Liver (tissue), 7 donors: ENCODE measurements at regions not wholly inside any gene's neighbourhood (a gene's known extent, or its start where the extent isn't known, plus 50 kb on each side); places are given as distances from the start of the nearest gene placed in this dataset.
A peak's percentile ranks its signal among the peaks of the same experiment; 100 is the strongest.

Source experiments
- DNase-seq: peaks from one replicate; pipeline ENCODE4 v3.0.0-alpha.2; 2017; ENCODE audit warnings: low spot score
- H3K27ac ChIP-seq, 2 donors: one replicate each; pipeline ENCODE4 v1.7.0; 2013; ENCODE audit warnings: inconsistent platforms in 2 of 2, low read length in 2 of 2, control low read depth in 1 of 2, low read depth in 1 of 2, mild to moderate bottlenecking in 1 of 2
- H3K27me3 ChIP-seq, 4 donors: one replicate each; pipeline versions ENCODE4 v1.6.1 to v1.7.0; 2013; ENCODE audit warnings: low read length in 3 of 4, inconsistent platforms in 1 of 4, mild to moderate bottlenecking in 1 of 4, moderate library complexity in 1 of 4; ENCODE audit not compliant: control insufficient read depth in 4 of 4, insufficient read depth in 4 of 4
- H3K36me3 ChIP-seq, 4 donors: one replicate each; pipeline versions ENCODE4 v1.6.1 to v1.7.0; 2013; ENCODE audit warnings: low read length in 3 of 4, mild to moderate bottlenecking in 3 of 4, low read depth in 1 of 4, moderate library complexity in 1 of 4; ENCODE audit not compliant: control insufficient read depth in 4 of 4, insufficient read depth in 3 of 4
- H3K4me1 ChIP-seq, 4 donors: one replicate each; pipeline versions ENCODE4 v1.6.1 to v1.7.0; 2013; ENCODE audit warnings: low read length in 3 of 4, mild to moderate bottlenecking in 3 of 4, moderate library complexity in 1 of 4; ENCODE audit not compliant: control insufficient read depth in 4 of 4, insufficient read depth in 4 of 4
- H3K4me3 ChIP-seq, 3 donors: one replicate each; pipeline versions ENCODE4 v1.6.1 to v1.7.0; 2013; ENCODE audit warnings: low read length in 3 of 3, control low read depth in 1 of 3, low read depth in 1 of 3, mild to moderate bottlenecking in 1 of 3
- H3K9ac ChIP-seq, 2 donors: one replicate each; pipeline ENCODE4 v1.7.0; 2013; ENCODE audit warnings: low read length in 2 of 2, mild to moderate bottlenecking in 2 of 2, moderate library complexity in 2 of 2, control low read depth in 1 of 2, low read depth in 1 of 2
- H3K9me3 ChIP-seq, 4 donors: one replicate each; pipeline versions ENCODE4 v1.6.1 to v1.7.0; 2013; ENCODE audit warnings: low read length in 3 of 4; ENCODE audit not compliant: control insufficient read depth in 4 of 4
- EGR1 ChIP-seq, 2 donors: IDR thresholded peaks; 2 replicates each; pipeline ENCODE4 v1.6.1; 2016 to 2018; ENCODE audit warnings: antibody characterized with exemption in 2 of 2, low read depth in 2 of 2
- FOXA1 ChIP-seq: IDR thresholded peaks from 2 replicates; pipeline ENCODE4 v1.6.1; 2016; ENCODE audit warnings: antibody characterized with exemption
- FOXA2 ChIP-seq: IDR thresholded peaks from 2 replicates; pipeline ENCODE4 v1.6.1; 2016; ENCODE audit warnings: antibody characterized with exemption
- GABPA ChIP-seq, 2 donors: IDR thresholded peaks in 1 of 2; conservative IDR thresholded peaks in 1 of 2; 2 replicates each; pipeline ENCODE4 v1.6.1; 2016; ENCODE audit warnings: antibody characterized with exemption in 2 of 2, mild to moderate bottlenecking in 1 of 2, moderate library complexity in 1 of 2
- HNF4A ChIP-seq, 2 donors: conservative IDR thresholded peaks; 2 replicates each; pipeline ENCODE4 v1.6.1; 2016; ENCODE audit warnings: antibody characterized with exemption in 2 of 2, mild to moderate bottlenecking in 2 of 2
- HNF4G ChIP-seq: IDR thresholded peaks from 2 replicates; pipeline ENCODE4 v1.6.1; 2016; ENCODE audit warnings: antibody characterized with exemption
- JUND ChIP-seq, 2 donors: IDR thresholded peaks; 2 replicates each; pipeline ENCODE4 v1.6.1; 2016; ENCODE audit warnings: antibody characterized with exemption in 2 of 2
- NR2F2 ChIP-seq: IDR thresholded peaks from 2 replicates; pipeline ENCODE4 v1.6.1; 2016; ENCODE audit warnings: antibody characterized with exemption
- RAD21 ChIP-seq, 2 donors: IDR thresholded peaks; 2 replicates each; pipeline ENCODE4 v1.6.1; 2016; ENCODE audit warnings: antibody characterized with exemption in 2 of 2, mild to moderate bottlenecking in 2 of 2
- RXRA ChIP-seq, 2 donors: IDR thresholded peaks; 2 replicates each; pipeline ENCODE4 v1.6.1; 2017 to 2018; ENCODE audit warnings: antibody characterized with exemption in 2 of 2, mild to moderate bottlenecking in 1 of 2
- SP1 ChIP-seq: IDR thresholded peaks from 2 replicates; pipeline ENCODE4 v1.6.1; 2018; ENCODE audit warnings: antibody characterized with exemption, mild to moderate bottlenecking
- TAF1 ChIP-seq: conservative IDR thresholded peaks from 2 replicates; pipeline ENCODE4 v1.6.1; 2016; ENCODE audit warnings: antibody characterized with exemption, mild to moderate bottlenecking
- YY1 ChIP-seq: IDR thresholded peaks from 2 replicates; pipeline ENCODE4 v1.6.1; 2016; ENCODE audit warnings: antibody characterized with exemption, mild to moderate bottlenecking
- WGBS: extraction: QIAGEN DNeasy Blood & Tissue Kit; methylation state at CpG from one replicate; pipeline ENCODE4 v1.1.7; 2013; 5-methylcytosine and 5-hydroxymethylcytosine counted together
- TF ChIP-seq, protein P1 (sequence below): IDR thresholded peaks from 2 replicates; pipeline ENCODE4 v1.6.1; 2016; ENCODE audit warnings: antibody characterized with exemption
- TF ChIP-seq, protein P2 (sequence below): IDR thresholded peaks from 2 replicates; pipeline ENCODE4 v1.6.1; 2016; ENCODE audit warnings: antibody characterized with exemption, mild to moderate bottlenecking
- TF ChIP-seq, protein P3 (sequence below): IDR thresholded peaks from 2 replicates; pipeline ENCODE4 v1.6.1; 2016; ENCODE audit warnings: antibody characterized with exemption
- TF ChIP-seq, protein P4 (sequence below): IDR thresholded peaks from 2 replicates; pipeline ENCODE4 v1.6.1; 2016; ENCODE audit warnings: antibody characterized with exemption
- donor health status: healthy.
- donor health status: healthy.
- donor health status: healthy.
- donor health status: healthy.

DNA sequence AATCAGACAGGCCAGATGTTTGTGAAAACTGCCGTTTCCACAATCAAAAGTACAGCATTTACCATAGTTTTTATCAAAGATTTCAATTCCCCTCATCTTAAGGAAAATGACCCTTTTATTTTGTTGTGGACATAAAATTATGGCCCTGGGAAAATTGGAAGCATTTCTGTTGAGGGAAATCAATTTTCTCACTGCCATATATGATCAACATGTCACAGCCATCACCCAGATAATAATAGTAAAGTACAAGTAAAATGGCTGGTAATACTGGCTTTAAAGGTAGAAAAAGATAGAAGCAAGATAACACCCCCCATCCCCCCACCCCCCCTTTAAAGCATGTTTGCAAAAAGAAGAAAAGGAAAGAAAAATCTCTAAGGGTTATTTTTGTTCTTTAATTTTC, 311.7 kb downstream of the WDR72 start:
- 41% methylated on average over 1 of the region's 1 CpG for WGBS
- DNase-seq = no peak
- H3K4me1 ChIP-seq = peaks cover 3 to 72% (median 59%) of the 10 kb centered on the region in 4 donors
- TF ChIP-seq, protein P1, sequence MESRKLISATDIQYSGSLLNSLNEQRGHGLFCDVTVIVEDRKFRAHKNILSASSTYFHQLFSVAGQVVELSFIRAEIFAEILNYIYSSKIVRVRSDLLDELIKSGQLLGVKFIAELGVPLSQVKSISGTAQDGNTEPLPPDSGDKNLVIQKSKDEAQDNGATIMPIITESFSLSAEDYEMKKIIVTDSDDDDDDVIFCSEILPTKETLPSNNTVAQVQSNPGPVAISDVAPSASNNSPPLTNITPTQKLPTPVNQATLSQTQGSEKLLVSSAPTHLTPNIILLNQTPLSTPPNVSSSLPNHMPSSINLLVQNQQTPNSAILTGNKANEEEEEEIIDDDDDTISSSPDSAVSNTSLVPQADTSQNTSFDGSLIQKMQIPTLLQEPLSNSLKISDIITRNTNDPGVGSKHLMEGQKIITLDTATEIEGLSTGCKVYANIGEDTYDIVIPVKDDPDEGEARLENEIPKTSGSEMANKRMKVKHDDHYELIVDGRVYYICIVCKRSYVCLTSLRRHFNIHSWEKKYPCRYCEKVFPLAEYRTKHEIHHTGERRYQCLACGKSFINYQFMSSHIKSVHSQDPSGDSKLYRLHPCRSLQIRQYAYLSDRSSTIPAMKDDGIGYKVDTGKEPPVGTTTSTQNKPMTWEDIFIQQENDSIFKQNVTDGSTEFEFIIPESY = no peak
- TF ChIP-seq, protein P2, sequence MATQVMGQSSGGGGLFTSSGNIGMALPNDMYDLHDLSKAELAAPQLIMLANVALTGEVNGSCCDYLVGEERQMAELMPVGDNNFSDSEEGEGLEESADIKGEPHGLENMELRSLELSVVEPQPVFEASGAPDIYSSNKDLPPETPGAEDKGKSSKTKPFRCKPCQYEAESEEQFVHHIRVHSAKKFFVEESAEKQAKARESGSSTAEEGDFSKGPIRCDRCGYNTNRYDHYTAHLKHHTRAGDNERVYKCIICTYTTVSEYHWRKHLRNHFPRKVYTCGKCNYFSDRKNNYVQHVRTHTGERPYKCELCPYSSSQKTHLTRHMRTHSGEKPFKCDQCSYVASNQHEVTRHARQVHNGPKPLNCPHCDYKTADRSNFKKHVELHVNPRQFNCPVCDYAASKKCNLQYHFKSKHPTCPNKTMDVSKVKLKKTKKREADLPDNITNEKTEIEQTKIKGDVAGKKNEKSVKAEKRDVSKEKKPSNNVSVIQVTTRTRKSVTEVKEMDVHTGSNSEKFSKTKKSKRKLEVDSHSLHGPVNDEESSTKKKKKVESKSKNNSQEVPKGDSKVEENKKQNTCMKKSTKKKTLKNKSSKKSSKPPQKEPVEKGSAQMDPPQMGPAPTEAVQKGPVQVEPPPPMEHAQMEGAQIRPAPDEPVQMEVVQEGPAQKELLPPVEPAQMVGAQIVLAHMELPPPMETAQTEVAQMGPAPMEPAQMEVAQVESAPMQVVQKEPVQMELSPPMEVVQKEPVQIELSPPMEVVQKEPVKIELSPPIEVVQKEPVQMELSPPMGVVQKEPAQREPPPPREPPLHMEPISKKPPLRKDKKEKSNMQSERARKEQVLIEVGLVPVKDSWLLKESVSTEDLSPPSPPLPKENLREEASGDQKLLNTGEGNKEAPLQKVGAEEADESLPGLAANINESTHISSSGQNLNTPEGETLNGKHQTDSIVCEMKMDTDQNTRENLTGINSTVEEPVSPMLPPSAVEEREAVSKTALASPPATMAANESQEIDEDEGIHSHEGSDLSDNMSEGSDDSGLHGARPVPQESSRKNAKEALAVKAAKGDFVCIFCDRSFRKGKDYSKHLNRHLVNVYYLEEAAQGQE = no peak
- TF ChIP-seq, protein P3, sequence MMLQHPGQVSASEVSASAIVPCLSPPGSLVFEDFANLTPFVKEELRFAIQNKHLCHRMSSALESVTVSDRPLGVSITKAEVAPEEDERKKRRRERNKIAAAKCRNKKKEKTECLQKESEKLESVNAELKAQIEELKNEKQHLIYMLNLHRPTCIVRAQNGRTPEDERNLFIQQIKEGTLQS = no peak
- TF ChIP-seq HNF4G (no peak), HNF4A (conservative IDR thresholded peaks at IDR 0.05) (no peak), GABPA (IDR thresholded peaks at IDR 0.05 in 1 of 2, conservative IDR thresholded peaks at IDR 0.05 in 1 of 2) (no peak), JUND (IDR thresholded peaks at IDR 0.05) (no peak), TAF1 (no peak)
- H3K27ac ChIP-seq = peak overlapping the region; percentile 79 to 88
- H3K36me3 ChIP-seq = no peaks in the 10 kb centered on the region
- H3K4me3 ChIP-seq = no peak overlapping the region
- H3K27me3 ChIP-seq = no peaks in the 10 kb centered on the region
- no peaks in the 10 kb centered on the region for H3K9me3 ChIP-seq
- H3K9ac ChIP-seq = no peak overlapping the region

DNA sequence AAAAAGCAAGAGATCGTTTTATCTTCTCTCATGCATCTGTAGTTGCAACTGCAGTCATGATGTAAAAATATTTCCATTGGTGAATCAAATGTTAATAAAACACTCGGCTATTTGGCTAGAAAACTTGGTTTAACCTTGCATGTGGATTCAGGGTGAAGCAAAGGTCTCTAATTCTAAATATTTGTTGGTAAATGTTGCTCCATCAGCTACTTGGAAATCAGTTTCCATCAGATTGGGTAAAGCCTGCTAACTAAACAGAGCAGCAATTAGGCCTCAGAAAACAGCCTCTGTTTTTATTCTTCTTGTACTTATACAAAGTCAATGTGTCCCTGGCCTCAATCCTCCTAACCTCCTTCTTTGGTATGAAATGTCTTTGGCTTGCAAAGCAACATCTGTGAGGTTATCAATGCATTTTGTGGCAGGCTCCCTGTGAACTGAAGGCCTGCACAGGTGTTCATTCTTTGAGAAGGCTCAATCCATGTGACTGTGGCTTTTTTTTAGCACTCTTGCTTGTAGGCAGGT, 312.3 kb downstream of the WDR72 start:
- Histone ChIP-seq H3K27me3 (no peaks in the 10 kb centered on the region), H3K4me3 (no peak overlapping the region), H3K4me1 (peaks cover 3 to 66% (median 53%) of the 10 kb centered on the region in 4 donors), H3K9me3 (no peaks in the 10 kb centered on the region), H3K9ac (no peak overlapping the region), H3K27ac (peak overlapping the region; percentile 79 to 88), H3K36me3 (no peaks in the 10 kb centered on the region)
- WGBS = 30% methylated on average over 2 of the region's 2 CpGs
- DNase-seq = no peak
- TF ChIP-seq EGR1 (IDR thresholded peaks at IDR 0.05; ENCODE audit: low read depth in 2 of 2) (peak; percentile 81 to 94), HNF4G (peak; percentile 68), NR2F2 (peak; percentile 69), RAD21 (IDR thresholded peaks at IDR 0.05) (peak; percentile 66 to 72), RXRA (IDR thresholded peaks at IDR 0.05) (peak; percentile 96 to 98), JUND (IDR thresholded peaks at IDR 0.05) (peak; percentile 78 to 93), YY1 (peak; percentile 88), FOXA1 (peak; percentile 85), HNF4A (conservative IDR thresholded peaks at IDR 0.05) (peak; percentile 89 to 90), GABPA (IDR thresholded peaks at IDR 0.05 in 1 of 2, conservative IDR thresholded peaks at IDR 0.05 in 1 of 2) (no peak), SP1 (peak; percentile 97), FOXA2 (peak; percentile 90)
- TF ChIP-seq, protein P1 = peak; percentile 86
- TF ChIP-seq, protein P3 = peak; percentile 81
- TF ChIP-seq, protein P4, sequence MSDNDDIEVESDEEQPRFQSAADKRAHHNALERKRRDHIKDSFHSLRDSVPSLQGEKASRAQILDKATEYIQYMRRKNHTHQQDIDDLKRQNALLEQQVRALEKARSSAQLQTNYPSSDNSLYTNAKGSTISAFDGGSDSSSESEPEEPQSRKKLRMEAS = peak; percentile 81
- TF ChIP-seq, protein P2 = peak; percentile 57
